Upper lobe of left lung (tissue), 6 donors: ENCODE measurements at regions not wholly inside any gene's neighbourhood (a gene's known extent, or its start where the extent isn't known, plus 50 kb on each side); places are given as distances from the start of the nearest gene placed in this dataset.

Source experiments
- ATAC-seq, 2 donors: fragments of 200-7000 bp; cut with Tn5 transposase; one replicate each; pipeline ENCODE4 v1.9.1; 2022; ENCODE audit warnings: mild to moderate bottlenecking in 2 of 2, moderate library complexity in 2 of 2; ENCODE audit not compliant: low FRiP score in 2 of 2
- DNase-seq, 2 donors: peaks; one replicate each; pipeline ENCODE4 v3.0.0-alpha.2; 2019 to 2020
- H3K27ac ChIP-seq, 4 donors: fragments of 200-600 bp; sonication (generic); one replicate each; pipeline ENCODE4 v1.5.1; 2016 to 2019
- H3K27me3 ChIP-seq, 4 donors: fragments of 200-600 bp; sonication (generic); one replicate each; pipeline ENCODE4 v1.5.1; 2017 to 2019
- H3K36me3 ChIP-seq, 4 donors: fragments of 200-600 bp; sonication (generic); one replicate each; pipeline ENCODE4 v1.5.1; 2016 to 2019
- H3K4me1 ChIP-seq, 4 donors: fragments of 200-600 bp; sonication (generic); one replicate each; pipeline ENCODE4 v1.5.1; 2018 to 2019
- H3K4me3 ChIP-seq, 4 donors: fragments of 200-600 bp; sonication (generic); one replicate each; pipeline ENCODE4 v1.5.1; 2017 to 2019; ENCODE audit warnings: mild to moderate bottlenecking in 2 of 4, moderate library complexity in 1 of 4
- H3K9me3 ChIP-seq, 4 donors: fragments of 200-600 bp; sonication (generic); one replicate each; pipeline ENCODE4 v1.5.1; 2018 to 2019
- EP300 ChIP-seq, 4 donors: sonication (generic); formaldehyde crosslinking; IDR thresholded peaks; one replicate each; pipeline ENCODE4 v1.5.1; 2017; ENCODE audit warnings: antibody characterized with exemption in 4 of 4, control low read depth in 2 of 4
- POLR2A ChIP-seq, 4 donors: fragments of 450-650 bp; IDR thresholded peaks; one replicate each; pipeline ENCODE4 v1.5.1; 2016 to 2017; ENCODE audit warnings: antibody characterized with exemption in 4 of 4, mild to moderate bottlenecking in 2 of 4
- POLR2AphosphoS5 ChIP-seq, 2 donors: sonication (generic); formaldehyde crosslinking; IDR thresholded peaks; one replicate each; pipeline ENCODE4 v1.5.1; 2017; ENCODE audit warnings: antibody characterized with exemption in 2 of 2
- WGBS, 2 donors: methylation state at CpG; one replicate each; pipeline ENCODE4 v1.1.5; 2017 to 2018; 5-methylcytosine and 5-hydroxymethylcytosine counted together
- small RNA-seq, 4 donors: library from RNA; depleted of rRNA; stranded (forward); fragments of <200 nt; gene quantifications; one replicate each; pipeline ENCODE3, GENCODE V24; 2016
- TF ChIP-seq, protein P1 (sequence below), 6 experiments: fragments of 450-650 bp in 4 of 6; fragments of 200-600 bp in 2 of 6; sonication (generic) in 2 of 6; IDR thresholded peaks; one replicate each; pipeline ENCODE4 v1.5.1; 2016 to 2019; ENCODE audit warnings: antibody characterized with exemption in 6 of 6
- donor health status: DM: no; HTN: no; CAD: no; lungs with moderate emphysema.
- donor health status: DM: no; HTN: yes; CAD: no; lungs with severe emphysema.

DNA sequence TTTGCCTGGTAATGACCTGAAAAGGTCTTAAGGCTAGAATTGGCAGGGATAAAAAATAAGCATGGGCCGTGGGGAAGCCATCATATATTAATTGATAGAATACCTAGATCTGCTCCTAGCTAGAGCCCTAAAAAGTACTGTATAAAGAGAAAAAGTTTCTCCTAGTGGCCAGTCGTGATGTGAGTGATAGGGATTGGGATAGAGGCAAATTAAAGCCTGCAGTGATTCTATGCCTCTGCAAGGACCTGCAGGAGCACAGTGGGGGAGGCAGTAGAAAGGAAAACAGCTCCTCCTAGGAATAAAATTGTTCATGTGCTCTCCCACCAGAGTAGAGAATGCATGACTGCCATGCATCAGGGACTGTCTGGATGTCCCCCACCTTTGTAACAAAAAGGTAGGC lies 56.2 kb upstream of the FTMT start:
- Histone ChIP-seq H3K4me3 (no peak overlapping the region), H3K27ac (no peak overlapping the region), H3K27me3 (no peaks in the 10 kb centered on the region), H3K4me1 (no peaks in the 10 kb centered on the region), H3K9me3 (no peaks in the 10 kb centered on the region), H3K36me3 (no peaks in the 10 kb centered on the region)
- no peak for ATAC-seq
- no peak for DNase-seq
- TF ChIP-seq POLR2AphosphoS5 (IDR thresholded peaks at IDR 0.05), result no peak
- TF ChIP-seq POLR2A (IDR thresholded peaks at IDR 0.05), result no peak
- TF ChIP-seq, protein P1, sequence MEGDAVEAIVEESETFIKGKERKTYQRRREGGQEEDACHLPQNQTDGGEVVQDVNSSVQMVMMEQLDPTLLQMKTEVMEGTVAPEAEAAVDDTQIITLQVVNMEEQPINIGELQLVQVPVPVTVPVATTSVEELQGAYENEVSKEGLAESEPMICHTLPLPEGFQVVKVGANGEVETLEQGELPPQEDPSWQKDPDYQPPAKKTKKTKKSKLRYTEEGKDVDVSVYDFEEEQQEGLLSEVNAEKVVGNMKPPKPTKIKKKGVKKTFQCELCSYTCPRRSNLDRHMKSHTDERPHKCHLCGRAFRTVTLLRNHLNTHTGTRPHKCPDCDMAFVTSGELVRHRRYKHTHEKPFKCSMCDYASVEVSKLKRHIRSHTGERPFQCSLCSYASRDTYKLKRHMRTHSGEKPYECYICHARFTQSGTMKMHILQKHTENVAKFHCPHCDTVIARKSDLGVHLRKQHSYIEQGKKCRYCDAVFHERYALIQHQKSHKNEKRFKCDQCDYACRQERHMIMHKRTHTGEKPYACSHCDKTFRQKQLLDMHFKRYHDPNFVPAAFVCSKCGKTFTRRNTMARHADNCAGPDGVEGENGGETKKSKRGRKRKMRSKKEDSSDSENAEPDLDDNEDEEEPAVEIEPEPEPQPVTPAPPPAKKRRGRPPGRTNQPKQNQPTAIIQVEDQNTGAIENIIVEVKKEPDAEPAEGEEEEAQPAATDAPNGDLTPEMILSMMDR (IDR thresholded peaks at IDR 0.05), result no peak
- TF ChIP-seq EP300 (IDR thresholded peaks at IDR 0.05), result no peak
- 53 to 54% methylated on average over 2 of the region's 2 CpGs for WGBS, 2 donors

DNA sequence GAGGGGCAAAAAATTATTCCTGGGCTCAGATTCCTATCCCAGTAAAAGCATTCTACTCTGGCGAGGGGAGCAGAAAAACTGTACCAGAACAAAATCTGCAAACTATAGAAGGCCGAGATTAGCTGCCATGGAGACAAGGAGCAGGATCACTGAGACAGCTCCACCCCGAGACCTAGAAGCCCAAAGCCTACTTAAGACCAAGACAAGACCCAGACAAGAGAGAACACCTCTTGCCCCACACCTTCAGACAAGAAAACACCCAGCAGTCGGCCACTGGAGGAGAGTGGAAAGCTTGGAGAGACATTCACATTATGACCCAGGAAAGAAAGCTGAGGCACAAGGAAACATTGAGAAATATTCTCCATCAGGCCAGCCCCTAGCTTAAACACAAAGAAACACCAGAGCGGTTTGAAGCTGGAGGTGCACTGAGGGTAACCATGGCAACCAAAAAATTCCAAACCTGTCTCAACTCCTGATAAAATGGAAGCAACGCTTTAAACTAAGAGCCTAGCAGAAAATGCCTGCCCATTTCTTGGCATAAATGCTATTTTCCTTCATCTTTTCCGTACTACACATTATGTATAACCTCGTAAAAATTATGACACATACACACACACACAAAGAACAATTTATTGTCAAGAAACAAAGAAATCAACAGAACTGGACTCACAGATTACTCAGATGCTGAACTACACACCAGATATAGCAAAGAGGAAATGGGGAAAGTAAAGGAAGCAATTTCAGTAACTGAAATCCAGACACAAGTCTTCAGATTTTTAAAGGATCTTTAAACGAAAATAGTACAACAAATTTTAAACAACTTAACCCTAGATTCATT lies 53.8 kb upstream of the FTMT start:
- no peaks in the 10 kb centered on the region for H3K27me3 ChIP-seq
- DNase-seq (no peak), ATAC-seq (no peak)
- TF ChIP-seq POLR2A (IDR thresholded peaks at IDR 0.05) (no peak), POLR2AphosphoS5 (IDR thresholded peaks at IDR 0.05) (no peak), EP300 (IDR thresholded peaks at IDR 0.05) (no peak)
- TF ChIP-seq, protein P1 (IDR thresholded peaks at IDR 0.05), result no peak
- H3K9me3 ChIP-seq, result no peaks in the 10 kb centered on the region
- WGBS, 2 donors, result 67 to 71% methylated on average over 9 of the region's 9 CpGs
- H3K4me1 ChIP-seq, result no peaks in the 10 kb centered on the region
- H3K4me3 ChIP-seq, result no peak overlapping the region
- H3K36me3 ChIP-seq, result no peaks in the 10 kb centered on the region
- no peak overlapping the region for H3K27ac ChIP-seq

Small RNA genes in the stretch of these regions (small RNA-seq; reads per million reads assigned to genes)
- 0 reads per million in 4 donors for gene AC010350.1
